ENCODE measurements at regions not wholly inside any gene's neighbourhood (a gene's known extent, or its start where the extent isn't known, plus 50 kb on each side); places are given as distances from the start of the nearest gene placed in this dataset.

GRCh38 chr15:26438718-26439117 is 334.1 kb downstream of the GABRB3 start:
- intact Hi-C loops (cut with micrococcal nuclease), result no loop called here
- ChIA-PET POLR2A (no interaction called here), CTCF (no interaction called here), RAD21 (ENCODE audit: low non-redundant PET in 1 of 2, low total read pairs in 2 of 2, uncharacterized antibody in 2 of 2, unreplicated experiment in 2 of 2) (no interaction called here)
- Histone ChIP-seq H3K4me2 (ENCODE audit: low read length) (no peak overlapping the region), H3K4me3 (replicated peaks in 1 of 2; ENCODE audit: low read depth in 1 of 2, low read length in 2 of 2) (no peak overlapping the region), H3K9ac (ENCODE audit: low read length) (no peak overlapping the region), H3K79me2 (ENCODE audit: insufficient read depth, low read length) (no peaks in the 10 kb centered on the region), H2AFZ (ENCODE audit: low read depth, low read length, poor library complexity, severe bottlenecking) (no peak overlapping the region), H4K20me1 (ENCODE audit: insufficient read depth) (no peaks in the 10 kb centered on the region), H3K27ac (ENCODE audit: low read depth, low read length) (no peak overlapping the region), H3K9me2 (ENCODE audit: insufficient read depth) (no peaks in the 10 kb centered on the region), H3K27me3 (ENCODE audit: insufficient read depth, low read length) (no peaks in the 10 kb centered on the region), H3K36me3 (ENCODE audit: control insufficient read depth in 1 of 2, insufficient read depth in 2 of 2, low read length in 2 of 2) (no peaks in the 10 kb centered on the region), H3K4me1 (ENCODE audit: control insufficient read depth in 1 of 2, insufficient read depth in 2 of 2, low read length in 2 of 2) (no peaks in the 10 kb centered on the region), H3K9me3 (ENCODE audit: control insufficient read depth in 1 of 2, insufficient read depth in 1 of 2, low read depth in 1 of 2, low read length in 2 of 2) (peaks cover 16 to 55% of the 10 kb centered on the region in 2 experiments; a peak in 3 of 4 replicates)
- DNase-seq (ENCODE audit: low read depth, low spot score) (no peak), ATAC-seq (no peak)
- TF ChIP-seq CTCF (IDR thresholded peaks at IDR 0.05 in 2 of 3, conservative IDR thresholded peaks at IDR 0.05 in 1 of 3; ENCODE audit: borderline replicate concordance in 1 of 3, insufficient read depth in 1 of 3, low read depth in 2 of 3, low read length in 2 of 3) (no peak), REST (IDR thresholded peaks at IDR 0.05; ENCODE audit: low read depth) (no peak), EZH2 (IDR thresholded peaks at IDR 0.05) (no peak), CBX3 (IDR thresholded peaks at IDR 0.05; ENCODE audit: low read depth) (no peak), POLR2A (IDR thresholded peaks at IDR 0.05; ENCODE audit: borderline replicate concordance, extremely low read depth, insufficient read depth, insufficient read length) (no peak), ZBTB33 (IDR thresholded peaks at IDR 0.05; ENCODE audit: extremely low read depth, insufficient replicate concordance, low read length) (no peak), SP1 (IDR thresholded peaks at IDR 0.05; ENCODE audit: low read depth) (no peak), CEBPB (IDR thresholded peaks at IDR 0.05; ENCODE audit: low read depth) (no peak), EGR1 (IDR thresholded peaks at IDR 0.05; ENCODE audit: low read depth) (no peak), YY1 (IDR thresholded peaks at IDR 0.05; ENCODE audit: extremely low read depth, insufficient replicate concordance, low read depth, low read length) (no peak), EZH2phosphoT487 (IDR thresholded peaks at IDR 0.05; ENCODE audit: borderline replicate concordance) (no peak), JUND (IDR thresholded peaks at IDR 0.05) (no peak), ZNF274 (IDR thresholded peaks at IDR 0.05; ENCODE audit: low read depth, low read length) (no peak), TCF7L2 (IDR thresholded peaks at IDR 0.05; ENCODE audit: borderline replicate concordance, extremely low read depth, insufficient read depth, insufficient read length) (no peak)
- no TSS peak for BruUV-seq (replicated peaks)
